Smooth muscle cell (in vitro differentiated cells): ENCODE measurements at regions not wholly inside any gene's neighbourhood (a gene's known extent, or its start where the extent isn't known, plus 50 kb on each side); places are given as distances from the start of the nearest gene placed in this dataset.

Source experiments
- DNase-seq: peaks from one replicate; lab custom pipeline; 2025; ENCODE audit not compliant: unreplicated experiment; lab: John Stamatoyannopoulos, UW
- H2AFZ ChIP-seq: fragments of 200-600 bp; sonication (generic); 2 replicates; pipeline ENCODE4 v1.6.0; 2016; ENCODE audit warnings: antibody characterized with exemption, low read depth, mild to moderate bottlenecking
- H3F3A ChIP-seq: fragments of 200-600 bp; sonication (generic); 2 replicates; pipeline ENCODE4 v1.6.0; 2017; ENCODE audit warnings: antibody characterized with exemption, low read depth
- H3K27ac ChIP-seq: fragments of 200-600 bp; sonication (generic); 2 replicates; pipeline ENCODE4 v1.5.1; 2016; ENCODE audit warnings: low read depth, mild to moderate bottlenecking
- H3K27me3 ChIP-seq: fragments of 200-600 bp; sonication (generic); 2 replicates; pipeline ENCODE4 v1.6.1; 2016; ENCODE audit warnings: low read depth, mild to moderate bottlenecking
- H3K36me3 ChIP-seq: fragments of 200-600 bp; sonication (generic); 2 replicates; pipeline ENCODE4 v1.5.1; 2016; ENCODE audit warnings: low read depth
- H3K4me1 ChIP-seq: fragments of 200-600 bp; sonication (generic); 2 replicates; pipeline ENCODE4 v1.5.1; 2016; ENCODE audit warnings: low read depth
- H3K4me2 ChIP-seq: fragments of 200-600 bp; sonication (generic); 2 replicates; pipeline ENCODE4 v1.6.0; 2016; ENCODE audit warnings: mild to moderate bottlenecking
- H3K4me3 ChIP-seq: fragments of 200-600 bp; sonication (generic); 2 replicates; pipeline ENCODE4 v1.5.1; 2016; ENCODE audit warnings: mild to moderate bottlenecking
- H3K79me2 ChIP-seq: fragments of 200-600 bp; sonication (generic); 2 replicates; pipeline ENCODE4 v1.6.0; 2016; ENCODE audit warnings: low read depth, mild to moderate bottlenecking
- H3K9ac ChIP-seq: fragments of 200-600 bp; sonication (generic); 2 replicates; pipeline ENCODE4 v1.6.0; 2016; ENCODE audit warnings: low read depth
- H3K9me3 ChIP-seq: fragments of 200-600 bp; sonication (generic); replicated peaks from 2 replicates; pipeline ENCODE4 v1.5.1; 2016; ENCODE audit warnings: low read depth
- H4K20me1 ChIP-seq: fragments of 200-600 bp; sonication (generic); 2 replicates; pipeline ENCODE4 v1.6.0; 2016; ENCODE audit warnings: low read depth
- WGBS: methylation state at CpG from one replicate; pipeline ENCODE4 v1.1.7; 2016; ENCODE audit warnings: low lambda C conversion rate; 5-methylcytosine and 5-hydroxymethylcytosine counted together
- TF ChIP-seq, protein P1 (sequence below): fragments of 200-600 bp; sonication (generic); IDR thresholded peaks from 2 replicates; pipeline ENCODE4 v1.5.1; 2017; ENCODE audit warnings: borderline replicate concordance, mild to moderate bottlenecking, antibody characterized with exemption; ENCODE audit not compliant: insufficient read depth, poor library complexity, severe bottlenecking

DNA sequence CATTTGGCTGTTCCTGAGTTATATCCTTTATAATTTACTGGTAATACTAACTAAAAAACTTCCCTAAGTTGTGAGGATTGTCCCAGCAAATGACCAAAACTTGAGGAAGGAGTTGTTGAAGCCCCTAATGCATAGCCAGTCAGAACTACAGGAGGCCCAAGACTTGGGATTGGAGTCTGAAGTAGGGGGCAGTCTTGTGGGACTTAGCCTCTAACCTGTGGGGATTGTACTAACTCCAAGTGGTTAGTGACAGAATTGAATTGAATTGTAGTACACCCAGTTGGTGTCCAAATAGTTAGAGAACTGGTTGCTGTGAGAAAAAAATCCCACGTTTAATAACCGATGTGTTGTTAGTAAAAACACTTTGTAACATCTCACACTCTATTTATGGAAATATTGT is 1506.3 kb downstream of the ADGRL3 start:
- H3K79me2 ChIP-seq: no peaks in the 10 kb centered on the region
- no peak overlapping the region for H3K27ac ChIP-seq
- no peaks in the 10 kb centered on the region for H3K4me1 ChIP-seq
- no peaks in the 10 kb centered on the region for H3K36me3 ChIP-seq
- H3K9ac ChIP-seq: no peak overlapping the region
- H3K27me3 ChIP-seq: no peaks in the 10 kb centered on the region
- 93% methylated on average over 2 of the region's 2 CpGs for WGBS
- no peaks in the 10 kb centered on the region for H3K9me3 ChIP-seq
- H3K4me2 ChIP-seq: no peak overlapping the region
- H3K4me3 ChIP-seq: no peak overlapping the region
- H4K20me1 ChIP-seq: no peaks in the 10 kb centered on the region
- no peak overlapping the region for H2AFZ ChIP-seq
- no peak for DNase-seq
- TF ChIP-seq, protein P1, sequence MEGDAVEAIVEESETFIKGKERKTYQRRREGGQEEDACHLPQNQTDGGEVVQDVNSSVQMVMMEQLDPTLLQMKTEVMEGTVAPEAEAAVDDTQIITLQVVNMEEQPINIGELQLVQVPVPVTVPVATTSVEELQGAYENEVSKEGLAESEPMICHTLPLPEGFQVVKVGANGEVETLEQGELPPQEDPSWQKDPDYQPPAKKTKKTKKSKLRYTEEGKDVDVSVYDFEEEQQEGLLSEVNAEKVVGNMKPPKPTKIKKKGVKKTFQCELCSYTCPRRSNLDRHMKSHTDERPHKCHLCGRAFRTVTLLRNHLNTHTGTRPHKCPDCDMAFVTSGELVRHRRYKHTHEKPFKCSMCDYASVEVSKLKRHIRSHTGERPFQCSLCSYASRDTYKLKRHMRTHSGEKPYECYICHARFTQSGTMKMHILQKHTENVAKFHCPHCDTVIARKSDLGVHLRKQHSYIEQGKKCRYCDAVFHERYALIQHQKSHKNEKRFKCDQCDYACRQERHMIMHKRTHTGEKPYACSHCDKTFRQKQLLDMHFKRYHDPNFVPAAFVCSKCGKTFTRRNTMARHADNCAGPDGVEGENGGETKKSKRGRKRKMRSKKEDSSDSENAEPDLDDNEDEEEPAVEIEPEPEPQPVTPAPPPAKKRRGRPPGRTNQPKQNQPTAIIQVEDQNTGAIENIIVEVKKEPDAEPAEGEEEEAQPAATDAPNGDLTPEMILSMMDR: no peak
- H3F3A ChIP-seq: no peaks in the 10 kb centered on the region

DNA sequence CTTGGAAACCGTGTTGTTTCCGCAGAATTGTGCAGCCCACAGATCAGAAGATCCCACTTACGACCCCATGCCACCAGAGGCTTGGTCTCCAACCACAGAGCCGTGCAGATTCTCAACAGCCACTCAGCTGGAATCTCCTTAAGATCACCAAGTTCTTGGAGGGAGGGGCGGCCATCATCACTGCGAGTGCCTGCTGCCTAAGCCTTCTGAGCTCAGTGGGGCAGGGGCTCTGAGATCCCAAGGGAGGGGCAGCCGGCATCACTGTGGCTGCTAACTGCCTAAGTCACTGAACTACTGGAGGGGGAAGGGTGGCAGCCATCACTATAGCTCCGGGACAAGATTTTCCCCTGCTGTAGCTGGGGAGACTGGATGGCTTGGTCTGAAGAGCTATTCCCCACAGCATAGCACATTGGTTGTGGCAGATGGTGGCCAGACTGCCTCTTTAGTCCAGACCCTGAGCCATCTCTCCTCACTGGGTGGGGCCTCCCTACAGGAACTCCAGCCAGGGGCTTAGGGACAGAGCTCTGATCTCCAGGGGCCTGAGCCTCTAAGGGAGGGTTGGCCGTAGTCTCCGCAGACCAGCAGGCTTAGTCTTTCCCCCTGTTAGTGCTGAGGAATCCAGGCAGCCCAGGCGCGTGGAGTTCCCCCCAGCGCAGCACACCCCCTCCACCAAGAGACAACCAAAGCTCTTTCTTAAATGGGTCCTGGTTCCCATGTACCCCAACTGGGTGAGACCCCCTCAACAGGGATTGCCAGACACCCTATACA is 1483.9 kb downstream of the ADGRL3 start:
- Histone ChIP-seq H2AFZ (no peak overlapping the region), H3K79me2 (no peaks in the 10 kb centered on the region), H3K36me3 (no peaks in the 10 kb centered on the region), H3K4me3 (no peak overlapping the region), H3K4me2 (no peak overlapping the region), H3F3A (no peaks in the 10 kb centered on the region), H3K27me3 (no peaks in the 10 kb centered on the region), H3K27ac (no peak overlapping the region), H4K20me1 (no peaks in the 10 kb centered on the region), H3K4me1 (no peaks in the 10 kb centered on the region), H3K9ac (no peak overlapping the region), H3K9me3 (no peaks in the 10 kb centered on the region)
- 96% methylated on average over 13 of the region's 13 CpGs for WGBS
- DNase-seq: no peak
- TF ChIP-seq, protein P1: no peak

DNA sequence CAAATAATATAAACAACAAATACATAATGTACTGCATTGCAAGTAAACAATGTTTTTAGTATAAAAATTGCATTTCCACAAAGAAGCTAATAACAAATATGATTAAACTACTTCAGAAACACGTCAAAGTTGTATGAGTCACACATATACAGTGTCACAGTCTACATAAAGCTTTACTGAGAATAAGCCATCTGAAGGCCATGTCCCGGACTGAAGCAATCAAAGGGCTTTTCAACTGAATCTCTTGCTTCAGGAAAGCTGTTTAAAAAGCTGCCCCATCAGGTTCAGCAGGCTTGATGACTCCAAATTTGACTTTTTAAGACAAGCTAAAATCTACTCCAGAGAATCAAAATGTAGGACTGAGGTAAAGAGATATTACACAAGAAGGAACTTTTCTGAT is 1476.8 kb downstream of the ADGRL3 start:
- Histone ChIP-seq H3K79me2 (no peaks in the 10 kb centered on the region), H3K27ac (no peak overlapping the region)

More for the DNA sequence above, 1476.8 kb downstream of the ADGRL3 start:
- H3K36me3 ChIP-seq: no peaks in the 10 kb centered on the region
- no peaks in the 10 kb centered on the region for H3F3A ChIP-seq
- WGBS: 58% methylated on average over 2 of the region's 2 CpGs
- no peaks in the 10 kb centered on the region for H3K9me3 ChIP-seq
- H3K27me3 ChIP-seq: no peaks in the 10 kb centered on the region
- TF ChIP-seq, protein P1: no peak
- no peak overlapping the region for H3K9ac ChIP-seq
- no peaks in the 10 kb centered on the region for H3K4me1 ChIP-seq
- no peak for DNase-seq
- H2AFZ ChIP-seq: no peak overlapping the region
- H4K20me1 ChIP-seq: no peaks in the 10 kb centered on the region
- no peak overlapping the region for H3K4me3 ChIP-seq
- H3K4me2 ChIP-seq: no peak overlapping the region
